Ovary (tissue), 7 donors: ENCODE measurements at regions not wholly inside any gene's neighbourhood (a gene's known extent, or its start where the extent isn't known, plus 50 kb on each side); places are given as distances from the start of the nearest gene placed in this dataset.

Experiments used
- DNase-seq, 5 donors: peaks; one replicate each; pipeline ENCODE4 v3.0.0-alpha.2; 2019 to 2020
- H3K27ac ChIP-seq, 2 donors: fragments of 200-600 bp; one replicate each; pipeline versions ENCODE4 v1.5.1 to v1.8.0; 2019 to 2022
- H3K27me3 ChIP-seq: fragments of 200-600 bp; one replicate; pipeline ENCODE4 v1.8.0; 2022
- H3K36me3 ChIP-seq: fragments of 200-600 bp; sonication (generic); one replicate; pipeline ENCODE4 v1.5.1; 2019
- H3K4me1 ChIP-seq: one replicate; pipeline ENCODE4 v1.8.1; 2013; ENCODE audit warnings: mild to moderate bottlenecking, moderate library complexity; ENCODE audit not compliant: insufficient read depth
- H3K4me3 ChIP-seq: fragments of 200-600 bp; sonication (generic); one replicate; pipeline ENCODE4 v1.5.1; 2017
- H3K9me3 ChIP-seq, 2 donors: fragments of 200-600 bp in 1 of 2; sonication (generic) in 1 of 2; one replicate each; pipeline versions ENCODE4 v1.5.1 to v1.8.1; 2013 to 2019; ENCODE audit warnings: mild to moderate bottlenecking in 1 of 2, moderate library complexity in 1 of 2
- EP300 ChIP-seq: sonication (generic); formaldehyde crosslinking; IDR thresholded peaks from one replicate; pipeline ENCODE4 v1.6.1; 2017; ENCODE audit warnings: antibody characterized with exemption
- POLR2A ChIP-seq: fragments of 450-650 bp; IDR thresholded peaks from one replicate; pipeline ENCODE4 v1.6.1; 2017; ENCODE audit warnings: antibody characterized with exemption, mild to moderate bottlenecking, moderate library complexity
- WGBS, 3 donors: extraction: QIAGEN DNeasy Blood & Tissue Kit in 1 of 3; methylation state at CpG; one replicate each; pipeline versions ENCODE4 v1.1.5 to v1.1.7; 2013 to 2017; 5-methylcytosine and 5-hydroxymethylcytosine counted together
- intact Hi-C, 4 donors: fragments of 100-400 bp; cut with DNase I; formaldehyde crosslinking; loops; one replicate each; pipeline versions ENCODE4 v1.11.0 to v1.15.1; 2022 to 2023
- TF ChIP-seq, protein P1 (sequence below), 3 donors: fragments of 450-650 bp in 2 of 3; fragments of 200-600 bp in 1 of 3; IDR thresholded peaks; one replicate each; pipeline versions ENCODE4 v1.5.1 to v1.8.0; 2016 to 2022; ENCODE audit warnings: antibody characterized with exemption in 3 of 3, mild to moderate bottlenecking in 1 of 3
- donor health status: DM: no; HTN: no; CAD: no; lungs with moderate emphysema.
- donor health status: DM: no; HTN: no; CAD: no.
- donor health status: Bipolar disorder and iron deficiency.
- donor health status: DM: no; HTN: no; CAD: no.
- donor health status: DM: yes; HTN: yes; CAD: no.

GRCh38 chr12:87870061-87870460 lies 159.1 kb downstream of the C12orf50 start:
- intact Hi-C loops, result no loop called here
- Histone ChIP-seq H3K27ac (no peak overlapping the region), H3K27me3 (no peaks in the 10 kb centered on the region), H3K36me3 (no peaks in the 10 kb centered on the region), H3K4me3 (no peak overlapping the region), H3K9me3 (no peaks in the 10 kb centered on the region), H3K4me1 (no peaks in the 10 kb centered on the region)
- no peak for DNase-seq
- no peak for TF ChIP-seq EP300
- no peak for TF ChIP-seq POLR2A
- TF ChIP-seq, protein P1, sequence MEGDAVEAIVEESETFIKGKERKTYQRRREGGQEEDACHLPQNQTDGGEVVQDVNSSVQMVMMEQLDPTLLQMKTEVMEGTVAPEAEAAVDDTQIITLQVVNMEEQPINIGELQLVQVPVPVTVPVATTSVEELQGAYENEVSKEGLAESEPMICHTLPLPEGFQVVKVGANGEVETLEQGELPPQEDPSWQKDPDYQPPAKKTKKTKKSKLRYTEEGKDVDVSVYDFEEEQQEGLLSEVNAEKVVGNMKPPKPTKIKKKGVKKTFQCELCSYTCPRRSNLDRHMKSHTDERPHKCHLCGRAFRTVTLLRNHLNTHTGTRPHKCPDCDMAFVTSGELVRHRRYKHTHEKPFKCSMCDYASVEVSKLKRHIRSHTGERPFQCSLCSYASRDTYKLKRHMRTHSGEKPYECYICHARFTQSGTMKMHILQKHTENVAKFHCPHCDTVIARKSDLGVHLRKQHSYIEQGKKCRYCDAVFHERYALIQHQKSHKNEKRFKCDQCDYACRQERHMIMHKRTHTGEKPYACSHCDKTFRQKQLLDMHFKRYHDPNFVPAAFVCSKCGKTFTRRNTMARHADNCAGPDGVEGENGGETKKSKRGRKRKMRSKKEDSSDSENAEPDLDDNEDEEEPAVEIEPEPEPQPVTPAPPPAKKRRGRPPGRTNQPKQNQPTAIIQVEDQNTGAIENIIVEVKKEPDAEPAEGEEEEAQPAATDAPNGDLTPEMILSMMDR (IDR thresholded peaks at IDR 0.05), result no peak

DNA sequence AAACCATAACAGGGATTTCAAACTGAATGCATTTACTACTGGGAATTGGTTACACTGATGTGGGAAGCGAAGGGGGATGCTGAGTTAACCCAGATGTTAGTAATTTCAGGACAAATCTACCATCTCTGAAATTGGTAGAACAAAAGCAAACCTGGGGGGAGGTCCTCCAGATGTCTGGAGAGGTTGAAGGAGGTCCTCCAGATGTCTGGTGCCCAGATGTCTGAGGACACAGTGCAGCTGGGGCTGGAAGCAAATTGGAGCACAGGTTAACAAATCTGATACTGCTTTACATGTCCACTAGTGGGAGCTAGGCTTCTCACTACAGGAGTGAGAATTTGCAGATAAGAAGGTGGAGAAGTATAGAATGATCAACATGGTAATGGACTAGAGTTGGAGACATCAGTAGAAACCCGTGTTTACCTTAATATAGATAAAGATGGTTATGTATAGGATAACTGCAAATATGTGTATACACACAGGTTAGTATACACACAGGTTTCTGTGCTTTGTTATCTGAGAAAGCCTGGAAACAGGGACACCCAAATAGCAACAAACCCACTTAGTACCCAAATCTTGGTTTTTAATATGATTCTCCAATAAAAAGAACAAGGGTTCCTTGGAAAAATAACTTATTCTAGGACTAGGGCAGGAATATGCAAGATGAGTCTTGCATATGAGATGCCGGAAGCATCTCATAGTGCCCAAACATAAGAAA lies 162.5 kb downstream of the C12orf50 start:
- WGBS, 3 donors, result 86 to 91% (median 90%) methylated on average over 3 of the region's 3 CpGs
- intact Hi-C loops, result loop anchor here in 1 of 4 donors (2.0 kb wide), 1 partner anchor 44 kb away; no protein-coding TSS in a partner anchor
- Histone ChIP-seq H3K4me1 (no peaks in the 10 kb centered on the region), H3K4me3 (no peak overlapping the region), H3K27ac (no peak overlapping the region), H3K36me3 (no peaks in the 10 kb centered on the region), H3K27me3 (no peaks in the 10 kb centered on the region), H3K9me3 (no peaks in the 10 kb centered on the region)
- DNase-seq, result no peak
- no peak for TF ChIP-seq EP300
- no peak for TF ChIP-seq POLR2A
- TF ChIP-seq, protein P1 (IDR thresholded peaks at IDR 0.05), result no peak

GRCh38 chr12:87861791-87862190 lies 167.4 kb downstream of the C12orf50 start:
- Histone ChIP-seq H3K27ac (no peak overlapping the region), H3K36me3 (no peaks in the 10 kb centered on the region), H3K4me3 (no peak overlapping the region), H3K9me3 (no peaks in the 10 kb centered on the region), H3K27me3 (no peaks in the 10 kb centered on the region), H3K4me1 (no peaks in the 10 kb centered on the region)
- WGBS, 3 donors, result 52 to 74% (median 69%) methylated on average over 2 of the region's 2 CpGs
- TF ChIP-seq POLR2A (no peak), EP300 (no peak)
- TF ChIP-seq, protein P1 (IDR thresholded peaks at IDR 0.05), result no peak
- DNase-seq, result no peak
- intact Hi-C loops, result no loop called here

- H3K4me3 ChIP-seq, result no peak overlapping the region
- H3K27me3 ChIP-seq, result no peaks in the 10 kb centered on the region
- TF ChIP-seq EP300 (no peak), POLR2A (no peak)
- TF ChIP-seq, protein P1 (IDR thresholded peaks at IDR 0.05), result no peak
- no peak for DNase-seq
- H3K36me3 ChIP-seq, result no peaks in the 10 kb centered on the region
- 95 to 96% (median 95%) methylated on average over 6 of the region's 6 CpGs for WGBS, 3 donors
- H3K4me1 ChIP-seq, result no peaks in the 10 kb centered on the region
- intact Hi-C loops, result no loop called here
- no peak overlapping the region for H3K27ac ChIP-seq
- no peaks in the 10 kb centered on the region for H3K9me3 ChIP-seq
Measured at GRCh38 chr12:87853448-87854003, 175.7 kb downstream of the C12orf50 start.
